ENCODE measurements at regions not wholly inside any gene's neighbourhood (a gene's known extent, or its start where the extent isn't known, plus 50 kb on each side); places are given as distances from the start of the nearest gene placed in this dataset.

- no peak for TF ChIP-seq NFYA (IDR thresholded peaks at IDR 0.05; ENCODE audit: borderline replicate concordance, low read depth, low read length)
- TF ChIP-seq BRCA1 (IDR thresholded peaks at IDR 0.05; ENCODE audit: low read depth, low read length): no peak
- no peak for TF ChIP-seq TARDBP (IDR thresholded peaks at IDR 0.05; ENCODE audit: borderline replicate concordance)
- TF ChIP-seq SMAD5 (IDR thresholded peaks at IDR 0.05; ENCODE audit: low read depth): no peak
These were observed 120.2 kb upstream of the ARRDC3 start (continued) for GRCh38 chr5:91503321-91503720.

- ChIA-PET RAD21 (ENCODE audit: unreplicated experiment) (no interaction called here), POLR2A (no interaction called here), CTCF (interaction anchor here (0.9 to 3.5 kb wide), 6 partner anchors 9 to 141 kb away, joined by 3 to 17 read pairs (median 8); no protein-coding TSS in a partner anchor), SMC1A (ENCODE audit: uncharacterized antibody, unreplicated experiment) (interaction anchor here (0.9 to 1.5 kb wide), 3 partner anchors 9 to 1001 kb away, joined by 3 to 6 read pairs (median 3); no protein-coding TSS in a partner anchor)
- Histone ChIP-seq H3K4me2 (ENCODE audit: control insufficient read depth, insufficient read depth) (no peak overlapping the region), H4K20me1 (ENCODE audit: control insufficient read depth, insufficient read depth) (no peaks in the 10 kb centered on the region), H3K9ac (ENCODE audit: control insufficient read depth, insufficient read depth, low read length) (no peak overlapping the region), H3K4me1 (ENCODE audit: control insufficient read depth, insufficient read depth, low read length) (no peaks in the 10 kb centered on the region), H3K9me3 (replicated peaks; ENCODE audit: control insufficient read depth, insufficient read depth, low read length) (no peaks in the 10 kb centered on the region), H2AFZ (ENCODE audit: control insufficient read depth, low read depth, low read length) (no peak overlapping the region), H3K36me3 (ENCODE audit: control insufficient read depth in 2 of 2, insufficient read depth in 2 of 2, low read length in 1 of 2) (no peaks in the 10 kb centered on the region), H3K27ac (ENCODE audit: control insufficient read depth, insufficient read depth) (no peak overlapping the region), H3K79me2 (ENCODE audit: control insufficient read depth, insufficient read depth, low read length) (no peaks in the 10 kb centered on the region), H3K4me3 (no peak overlapping the region), H3K27me3 (replicated peaks in 1 of 2; ENCODE audit: control insufficient read depth in 2 of 2, insufficient read depth in 2 of 2, low read length in 1 of 2) (no peaks in the 10 kb centered on the region)
- TF ChIP-seq BCL11A (IDR thresholded peaks at IDR 0.05; ENCODE audit: low read depth, low read length): no peak
- no peak for TF ChIP-seq FOS (IDR thresholded peaks at IDR 0.05; ENCODE audit: borderline replicate concordance, extremely low read depth, insufficient read length)
- TF ChIP-seq PAX5 (IDR thresholded peaks at IDR 0.05; ENCODE audit: borderline replicate concordance, low read depth, low read length): no peak
- TF ChIP-seq KDM1A (IDR thresholded peaks at IDR 0.05; ENCODE audit: borderline replicate concordance): no peak
- WGBS (ENCODE audit: insufficient coverage, insufficient replicate concordance, low lambda C conversion rate, missing lambda C conversion rate): 25% methylated on average over 3 of the region's 3 CpGs
- FAIRE-seq (no peak), ATAC-seq (no peak), DNase-seq (ENCODE audit: low read depth, low spot score) (no peak)
- no TSS peak for BruUV-seq (replicated peaks)
- intact Hi-C loops (cut with micrococcal nuclease; ENCODE audit: unreplicated experiment) (loop anchor here (5.0 to 10.0 kb wide), 2 partner anchors 142 to 424 kb away; no protein-coding TSS in a partner anchor), in situ Hi-C loops (cut with MboI) (no loop called here)
These were observed 117.6 kb upstream of the ARRDC3 start for GRCh38 chr5:91500758-91501157.

Data from GM12878 (cell line).